CD14-positive monocyte (primary cell): ENCODE measurements at regions not wholly inside any gene's neighbourhood (a gene's known extent, or its start where the extent isn't known, plus 50 kb on each side); places are given as distances from the start of the nearest gene placed in this dataset.

Source experiments
- DNase-seq, 3 donors: peaks; one replicate each; pipeline ENCODE4 v3.0.0-alpha.2; 2011 to 2022
- H2AFZ ChIP-seq: 2 replicates; pipeline ENCODE4 v1.6.0; 2012; ENCODE audit warnings: mild to moderate bottlenecking, low read depth, low read length, inconsistent platforms; ENCODE audit not compliant: insufficient read depth, poor library complexity, severe bottlenecking
- H3K27ac ChIP-seq, 2 donors: 1 replicate in 1 of 2; 2 replicates in 1 of 2; pipeline ENCODE4 v1.5.1; 2012 to 2013; ENCODE audit warnings: low read length in 2 of 2, control low read depth in 1 of 2, inconsistent platforms in 1 of 2, low read depth in 1 of 2, mild to moderate bottlenecking in 1 of 2
- H3K27me3 ChIP-seq, 2 donors: one replicate each; pipeline versions ENCODE4 v1.6.0 to v1.6.1; 2011 to 2013; ENCODE audit warnings: low read length in 2 of 2; ENCODE audit not compliant: control insufficient read depth in 2 of 2, insufficient read depth in 2 of 2
- H3K36me3 ChIP-seq, 2 donors: replicated peaks in 1 of 2; 1 replicate in 1 of 2; 2 replicates in 1 of 2; pipeline versions ENCODE4 v1.5.1 to v1.6.1; 2012 to 2013; ENCODE audit warnings: low read length in 2 of 2, control low read depth in 1 of 2, inconsistent platforms in 1 of 2, mild to moderate bottlenecking in 1 of 2; ENCODE audit not compliant: insufficient read depth in 2 of 2, control insufficient read depth in 1 of 2
- H3K4me1 ChIP-seq, 2 donors: 1 replicate in 1 of 2; 2 replicates in 1 of 2; pipeline versions ENCODE4 v1.5.1 to v1.6.1; 2012 to 2013; ENCODE audit warnings: low read length in 2 of 2, control low read depth in 1 of 2, inconsistent platforms in 1 of 2, mild to moderate bottlenecking in 1 of 2, moderate library complexity in 1 of 2; ENCODE audit not compliant: insufficient read depth in 2 of 2, control insufficient read depth in 1 of 2
- H3K4me2 ChIP-seq: replicated peaks from 2 replicates; pipeline ENCODE3; 2012; ENCODE audit warnings: low read length, moderate library complexity, mild to moderate bottlenecking; ENCODE audit not compliant: poor library complexity, severe bottlenecking; ENCODE audit errors: extremely low read depth
- H3K4me3 ChIP-seq, 3 experiments: fragments of 200-600 bp in 1 of 3; sonication (generic) in 1 of 3; replicated peaks in 1 of 3; 1 replicate in 2 of 3; 2 replicates in 1 of 3; pipeline ENCODE4 v1.5.1; 2011 to 2013; ENCODE audit warnings: low read length in 3 of 3, mild to moderate bottlenecking in 3 of 3, control low read depth in 2 of 3, low read depth in 2 of 3, inconsistent platforms in 1 of 3, moderate library complexity in 1 of 3
- H3K79me2 ChIP-seq: 2 replicates; pipeline ENCODE4 v1.6.0; 2012; ENCODE audit warnings: mild to moderate bottlenecking, control low read depth, inconsistent platforms, low read length, moderate library complexity; ENCODE audit not compliant: insufficient read depth
- H3K9ac ChIP-seq: 2 replicates; pipeline ENCODE4 v1.6.0; 2017; ENCODE audit warnings: low read length, mild to moderate bottlenecking; ENCODE audit not compliant: insufficient read depth, poor library complexity, severe bottlenecking
- H3K9me3 ChIP-seq, 2 donors: replicated peaks in 1 of 2; 1 replicate in 1 of 2; 2 replicates in 1 of 2; pipeline versions ENCODE4 v1.5.1 to v1.6.1; 2012 to 2013; ENCODE audit warnings: low read length in 2 of 2, control low read depth in 1 of 2; ENCODE audit not compliant: control insufficient read depth in 1 of 2, insufficient read depth in 1 of 2
- H4K20me1 ChIP-seq: 2 replicates; pipeline ENCODE4 v1.6.0; 2012; ENCODE audit warnings: mild to moderate bottlenecking, low read length, control low read depth, moderate library complexity; ENCODE audit not compliant: insufficient read depth
- H3K27ac Mint-ChIP-seq, 7 donors: one replicate each; pipeline ENCODE4 v1.8.0; 2020; ENCODE audit warnings: mild to moderate bottlenecking in 7 of 7, mixed read lengths in 7 of 7, moderate library complexity in 6 of 7, inconsistent platforms in 2 of 7
- H3K27me3 Mint-ChIP-seq, 3 donors: one replicate each; pipeline ENCODE4 v1.8.0; 2021 to 2022; ENCODE audit warnings: low read depth in 3 of 3, mild to moderate bottlenecking in 3 of 3, mixed read lengths in 3 of 3, moderate library complexity in 3 of 3, inconsistent platforms in 1 of 3
- H3K36me3 Mint-ChIP-seq, 2 donors: one replicate each; pipeline ENCODE4 v1.8.0; 2020; ENCODE audit warnings: mixed read lengths in 2 of 2, inconsistent platforms in 1 of 2, mild to moderate bottlenecking in 1 of 2
- H3K4me1 Mint-ChIP-seq: one replicate; pipeline ENCODE4 v1.8.0; 2020; ENCODE audit warnings: mild to moderate bottlenecking, mixed read lengths
- H3K4me3 Mint-ChIP-seq, 2 donors: one replicate each; pipeline ENCODE4 v1.8.0; 2020; ENCODE audit warnings: mild to moderate bottlenecking in 2 of 2, mixed read lengths in 2 of 2, moderate library complexity in 1 of 2
- H3K9me3 Mint-ChIP-seq, 7 donors: one replicate each; pipeline ENCODE4 v1.8.0; 2020 to 2022; ENCODE audit warnings: mixed read lengths in 7 of 7, mild to moderate bottlenecking in 6 of 7, moderate library complexity in 6 of 7, inconsistent platforms in 2 of 7
- CTCF ChIP-seq: fragments of 200-600 bp; IDR thresholded peaks from one replicate; pipeline ENCODE4 v1.8.0; 2022; ENCODE audit warnings: antibody characterized with exemption, mild to moderate bottlenecking
- WGBS: methylation state at CpG from one replicate; pipeline ENCODE4 v1.1.5; 2013; ENCODE audit warnings: missing lambda C conversion rate; ENCODE audit not compliant: insufficient coverage; 5-methylcytosine and 5-hydroxymethylcytosine counted together
- intact Hi-C, 2 donors: fragments of 100-400 bp; cut with micrococcal nuclease; formaldehyde crosslinking; loops; one replicate each; pipeline versions ENCODE4 v1.15.0 to v1.15.1; 2023

- TF ChIP-seq CTCF: no peak
- Mint-ChIP-seq H3K27me3 (peaks cover 0 to 3% (median 0%) of the 10 kb centered on the region in 3 donors), H3K4me3 (no peak overlapping the region), H3K9me3 (peaks cover 0 to 2% (median 0%) of the 10 kb centered on the region in 7 donors), H3K4me1 (no peaks in the 10 kb centered on the region), H3K27ac (no peak overlapping the region), H3K36me3 (no peaks in the 10 kb centered on the region)
- Histone ChIP-seq H3K9ac (no peak overlapping the region), H3K9me3 (no peaks in the 10 kb centered on the region), H3K27ac (no peak overlapping the region), H3K4me2 (no peak overlapping the region), H3K27me3 (no peaks in the 10 kb centered on the region), H3K79me2 (no peaks in the 10 kb centered on the region), H4K20me1 (no peaks in the 10 kb centered on the region), H3K4me3 (no peak overlapping the region), H3K4me1 (no peaks in the 10 kb centered on the region), H2AFZ (no peak overlapping the region), H3K36me3 (no peaks in the 10 kb centered on the region)
- no peak for DNase-seq
- 92% methylated on average over 4 of the region's 5 CpGs for WGBS
- intact Hi-C loops: no loop called here
These were observed 265.2 kb downstream of the DMAC1 start for GRCh38 chr9:7534211-7534935.

GRCh38 chr9:7533376-7534090 is 266.0 kb downstream of the DMAC1 start:
- no peak for TF ChIP-seq CTCF
- H3K4me3 Mint-ChIP-seq: no peak overlapping the region
- Histone ChIP-seq H3K79me2 (no peaks in the 10 kb centered on the region), H3K9ac (no peak overlapping the region), H3K9me3 (no peaks in the 10 kb centered on the region), H2AFZ (no peak overlapping the region), H4K20me1 (no peaks in the 10 kb centered on the region), H3K4me2 (no peak overlapping the region), H3K27ac (no peak overlapping the region), H3K4me1 (no peaks in the 10 kb centered on the region), H3K36me3 (no peaks in the 10 kb centered on the region), H3K4me3 (no peak overlapping the region), H3K27me3 (no peaks in the 10 kb centered on the region)
- H3K36me3 Mint-ChIP-seq: no peaks in the 10 kb centered on the region
- peaks cover 0 to 2% (median 0%) of the 10 kb centered on the region in 7 donors for H3K9me3 Mint-ChIP-seq
- no CpG with 5 or more reads among the region's 6 CpGs for WGBS
- H3K4me1 Mint-ChIP-seq: no peaks in the 10 kb centered on the region
- intact Hi-C loops: no loop called here
- no peak for DNase-seq
- H3K27me3 Mint-ChIP-seq: peaks cover 0 to 3% (median 0%) of the 10 kb centered on the region in 3 donors
- H3K27ac Mint-ChIP-seq: no peak overlapping the region
